Peyer's patch (tissue), 4 donors: ENCODE measurements at regions not wholly inside any gene's neighbourhood (a gene's known extent, or its start where the extent isn't known, plus 50 kb on each side); places are given as distances from the start of the nearest gene placed in this dataset.

Source experiments
- CTCF ChIP-seq, 6 experiments: fragments of 450-650 bp in 4 of 6; fragments of 200-600 bp in 2 of 6; sonication (generic) in 1 of 6; IDR thresholded peaks; one replicate each; pipeline ENCODE4 v1.5.1; 2017 to 2019; ENCODE audit warnings: antibody characterized with exemption in 6 of 6, mild to moderate bottlenecking in 3 of 6, moderate library complexity in 1 of 6
- POLR2A ChIP-seq, 2 donors: fragments of 450-650 bp; IDR thresholded peaks; one replicate each; pipeline ENCODE4 v1.5.1; 2017; ENCODE audit warnings: antibody characterized with exemption in 2 of 2, mild to moderate bottlenecking in 2 of 2, moderate library complexity in 2 of 2

GRCh38 chr5:90337449-90338052 lies 72.0 kb downstream of the CETN3 start:
- TF ChIP-seq CTCF (IDR thresholded peaks at IDR 0.05): no peak
- no peak for TF ChIP-seq POLR2A (IDR thresholded peaks at IDR 0.05)
